K562 (cell line): ENCODE measurements at regions not wholly inside any gene's neighbourhood (a gene's known extent, or its start where the extent isn't known, plus 50 kb on each side); places are given as distances from the start of the nearest gene placed in this dataset.

Experiments
- ATAC-seq: fragments of 200-7000 bp; cut with Tn5 transposase; 3 replicates; pipeline ENCODE4 v1.9.1; 2020; ENCODE audit warnings: moderate library complexity
- BruUV-seq: library from RNA; stranded (reverse); fragments of 400-500 nt; replicated peaks from 2 replicates; lab custom pipeline; 2021; lab: Mats Ljungman, UMichigan
- CTCF ChIA-PET: fragments of 300-600 bp; formaldehyde crosslinking; extraction: SDS; loops from one replicate; lab custom pipeline; 2021; ENCODE audit warnings: low intra/inter-chr PET ratio; lab: Yijun Ruan, JAX
- POLR2A ChIA-PET: fragments of 300-600, 350-650 bp; sonication (Branson Sonifier 250); formaldehyde crosslinking; extraction: SDS; loops from one replicate; lab custom pipeline; 2021; ENCODE audit warnings: antibody characterized with exemption, inconsistent platforms; lab: Yijun Ruan, JAX
- DNase-seq, 4 experiments: peaks; one replicate each; pipeline versions ENCODE4 v3.0.0 to v3.0.0-alpha.2; 2011 to 2018; ENCODE audit warnings: low spot score in 3 of 4, mixed read lengths in 3 of 4; ENCODE audit errors: extremely low read depth in 1 of 4
- FAIRE-seq: peaks from 2 replicates; lab custom pipeline; 2011; peaks lifted over from hg19 to GRCh38; lab: Jason Lieb, UNC
- H2AFZ ChIP-seq: 2 replicates; pipeline ENCODE4 v1.6.0; 2011; ENCODE audit warnings: low read depth, low read length, control low read depth, inconsistent platforms
- H3K27ac ChIP-seq: fragments of 200-600 bp; 3 replicates; pipeline ENCODE4 v1.8.0; 2011; ENCODE audit warnings: low read depth, mild to moderate bottlenecking, control low read depth, inconsistent platforms, low read length, moderate library complexity, mixed read lengths; ENCODE audit errors: extremely low read depth
- H3K27me3 ChIP-seq, 2 experiments: fragments of 300-600 bp in 1 of 2; 2 replicates in 1 of 2; 3 replicates in 1 of 2; pipeline versions ENCODE4 v1.6.0 to v1.8.0; 2011; ENCODE audit warnings: inconsistent platforms in 2 of 2, low read length in 2 of 2, mild to moderate bottlenecking in 1 of 2, mixed read lengths in 1 of 2, moderate library complexity in 1 of 2; ENCODE audit not compliant: control insufficient read depth in 2 of 2, insufficient read depth in 2 of 2
- H3K36me3 ChIP-seq: fragments of 300-600 bp; 3 replicates; pipeline ENCODE4 v1.8.0; 2011; ENCODE audit warnings: mild to moderate bottlenecking, low read length, inconsistent platforms; ENCODE audit not compliant: control insufficient read depth, insufficient read depth
- H3K4me1 ChIP-seq, 2 experiments: fragments of 200-600 bp in 1 of 2; replicated peaks in 1 of 2; 2 replicates in 1 of 2; 3 replicates in 1 of 2; pipeline versions ENCODE4 v1.5.1 to v1.8.0; 2011; ENCODE audit warnings: inconsistent platforms in 2 of 2, low read length in 2 of 2, mild to moderate bottlenecking in 1 of 2, mixed read lengths in 1 of 2, moderate library complexity in 1 of 2; ENCODE audit not compliant: control insufficient read depth in 2 of 2, insufficient read depth in 2 of 2
- H3K4me2 ChIP-seq: 2 replicates; pipeline ENCODE4 v1.6.1; 2011; ENCODE audit warnings: low read length, control low read depth, inconsistent platforms, mixed read lengths; ENCODE audit not compliant: insufficient read depth
- H3K4me3 ChIP-seq: fragments of 200-600 bp; sonication (generic), shearing (Covaris generic); 2 replicates; pipeline ENCODE4 v1.5.1; 2016; ENCODE audit warnings: control low read depth, inconsistent platforms
- H3K79me2 ChIP-seq: fragments of 200-600 bp; 3 replicates; pipeline ENCODE4 v1.8.0; 2011; ENCODE audit warnings: low read length, inconsistent platforms; ENCODE audit not compliant: control insufficient read depth, insufficient read depth
- H3K9ac ChIP-seq, 2 experiments: 2 replicates each; pipeline versions ENCODE4 v1.6.0 to v1.6.1; 2011; ENCODE audit warnings: low read depth in 2 of 2, low read length in 2 of 2, control low read depth in 1 of 2, inconsistent platforms in 1 of 2, mild to moderate bottlenecking in 1 of 2, mixed read lengths in 1 of 2; ENCODE audit not compliant: insufficient read depth in 1 of 2
- H3K9me1 ChIP-seq: one replicate; pipeline ENCODE4 v1.6.0; 2011; ENCODE audit warnings: inconsistent platforms, mild to moderate bottlenecking, low read length, moderate library complexity; ENCODE audit not compliant: control insufficient read depth, insufficient read depth
- H3K9me3 ChIP-seq: replicated peaks from 2 replicates; pipeline ENCODE4 v1.5.1; 2011; ENCODE audit warnings: low read depth, low read length, inconsistent platforms; ENCODE audit not compliant: control insufficient read depth, insufficient read depth
- H4K20me1 ChIP-seq: replicated peaks from 2 replicates; pipeline ENCODE4 v1.6.1; 2011; ENCODE audit warnings: low read length, inconsistent platforms, mixed read lengths; ENCODE audit not compliant: control insufficient read depth, insufficient read depth
- RBM34 ChIP-seq: fragments of 200-400 bp; formaldehyde crosslinking; IDR thresholded peaks from 2 replicates; pipeline ENCODE4 v1.6.1; 2018; ENCODE audit warnings: low read length, borderline replicate concordance; ENCODE audit not compliant: insufficient read depth
- SRF ChIP-seq, 2 experiments: fragments of 250-450, 450-650 bp in 1 of 2; sonication (Bioruptor Pico) in 1 of 2; sonication (generic) in 1 of 2; formaldehyde crosslinking; IDR thresholded peaks; 2 replicates each; pipeline versions ENCODE4 v1.5.0 to v1.5.1; 2020 to 2022; ENCODE audit warnings: mild to moderate bottlenecking in 1 of 2, missing genetic modification reagents in 1 of 2
- THRAP3 ChIP-seq: fragments of 450-650 bp; IDR thresholded peaks from 2 replicates; pipeline ENCODE4 v1.6.1; 2016; ENCODE audit warnings: mild to moderate bottlenecking, inconsistent platforms, borderline replicate concordance
- ZNF696 ChIP-seq: fragments of 250-450 bp; sonication (Bioruptor Pico); conservative IDR thresholded peaks from 2 replicates; pipeline ENCODE4 v1.4.0; 2020; ENCODE audit warnings: mild to moderate bottlenecking, moderate library complexity
- WGBS: fragments of 100-300 bp; shearing (Covaris generic); methylation state at CpG from one replicate; pipeline ENCODE4 v1.1.6; 2016; ENCODE audit warnings: low coverage, mixed read lengths; ENCODE audit not compliant: insufficient coverage; ENCODE audit errors: missing lambda C conversion rate; 5-methylcytosine and 5-hydroxymethylcytosine counted together
- in situ Hi-C: fragments of 300-500 bp; cut with MboI; formaldehyde crosslinking; loops from 4 replicates; pipeline ENCODE4 v1.15.0; 2018; ENCODE audit warnings: inconsistent platforms, mixed read lengths
- intact Hi-C: fragments of 100-400 bp; cut with micrococcal nuclease; formaldehyde crosslinking; loops from 2 replicates; pipeline ENCODE4 v1.14.2; 2022
- TF ChIP-seq, protein P1 (sequence below): fragments of 450-650 bp; formaldehyde crosslinking; IDR thresholded peaks from 2 replicates; pipeline ENCODE4 v1.4.0; 2020; ENCODE audit warnings: mild to moderate bottlenecking
- TF ChIP-seq, protein P2 (sequence below): sonication (generic); formaldehyde crosslinking; IDR thresholded peaks from 2 replicates; pipeline ENCODE4 v1.5.0; 2020; ENCODE audit warnings: missing genetic modification reagents
- TF ChIP-seq, protein P3 (sequence below): sonication (generic); formaldehyde crosslinking; IDR thresholded peaks from 2 replicates; pipeline ENCODE4 v1.8.1; 2023; ENCODE audit warnings: mild to moderate bottlenecking, missing genetic modification reagents
- TF ChIP-seq, protein P4 (sequence below): sonication (generic); formaldehyde crosslinking; IDR thresholded peaks from 2 replicates; pipeline ENCODE4 v1.8.0; 2023; ENCODE audit warnings: mild to moderate bottlenecking, missing genetic modification reagents

DNA sequence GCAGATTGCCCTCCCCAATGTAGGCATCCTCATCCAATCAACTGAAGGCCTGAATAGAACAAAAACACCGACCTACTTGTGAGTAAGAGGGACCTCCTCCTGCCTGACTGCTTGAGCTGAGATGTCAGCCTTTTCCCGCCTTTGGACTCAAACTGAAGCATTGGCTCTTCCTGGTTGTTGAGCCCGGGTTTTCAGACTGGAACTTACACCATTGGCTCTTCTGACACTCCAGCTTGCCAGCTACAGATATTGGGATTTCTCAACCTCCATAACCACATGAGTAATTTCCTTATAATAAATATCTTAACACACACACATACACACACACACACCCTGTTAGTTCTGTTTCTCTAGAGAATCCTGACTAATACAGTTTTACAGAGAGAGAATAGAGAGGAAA lies 173.4 kb upstream of the NTF3 start:
- POLR2A ChIA-PET: no interaction called here
- H3K9me3 ChIP-seq: no peaks in the 10 kb centered on the region
- WGBS: 4% methylated on average over 3 of the region's 3 CpGs
- H3K4me3 ChIP-seq: no peak overlapping the region
- H3K27ac ChIP-seq: no peak overlapping the region
- ATAC-seq: no peak
- in situ Hi-C loops (no loop called here), intact Hi-C loops (no loop called here)
- FAIRE-seq: no peak
- CTCF ChIA-PET: no interaction called here
- H3K27me3 ChIP-seq: peaks cover 0 to 5% of the 10 kb centered on the region in 2 experiments; a peak in 3 of 5 replicates
- no peak overlapping the region for H3K4me2 ChIP-seq
- DNase-seq: no peak
- H3K79me2 ChIP-seq: no peaks in the 10 kb centered on the region
- H3K9me1 ChIP-seq: no peaks in the 10 kb centered on the region
- no peaks in the 10 kb centered on the region for H4K20me1 ChIP-seq
- BruUV-seq: no TSS peak
- H3K4me1 ChIP-seq: no peaks in the 10 kb centered on the region
- H2AFZ ChIP-seq: no peak overlapping the region
- H3K9ac ChIP-seq: no peak overlapping the region
- H3K36me3 ChIP-seq: no peaks in the 10 kb centered on the region
- TF ChIP-seq, protein P1, sequence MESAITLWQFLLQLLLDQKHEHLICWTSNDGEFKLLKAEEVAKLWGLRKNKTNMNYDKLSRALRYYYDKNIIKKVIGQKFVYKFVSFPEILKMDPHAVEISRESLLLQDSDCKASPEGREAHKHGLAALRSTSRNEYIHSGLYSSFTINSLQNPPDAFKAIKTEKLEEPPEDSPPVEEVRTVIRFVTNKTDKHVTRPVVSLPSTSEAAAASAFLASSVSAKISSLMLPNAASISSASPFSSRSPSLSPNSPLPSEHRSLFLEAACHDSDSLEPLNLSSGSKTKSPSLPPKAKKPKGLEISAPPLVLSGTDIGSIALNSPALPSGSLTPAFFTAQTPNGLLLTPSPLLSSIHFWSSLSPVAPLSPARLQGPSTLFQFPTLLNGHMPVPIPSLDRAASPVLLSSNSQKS: no peak
- TF ChIP-seq THRAP3 (no peak), ZNF696 (no peak), SRF (CRISPR knock-in tag; IDR thresholded peaks at IDR 0.05) (no peak), RBM34 (no peak)
- TF ChIP-seq, protein P2, sequence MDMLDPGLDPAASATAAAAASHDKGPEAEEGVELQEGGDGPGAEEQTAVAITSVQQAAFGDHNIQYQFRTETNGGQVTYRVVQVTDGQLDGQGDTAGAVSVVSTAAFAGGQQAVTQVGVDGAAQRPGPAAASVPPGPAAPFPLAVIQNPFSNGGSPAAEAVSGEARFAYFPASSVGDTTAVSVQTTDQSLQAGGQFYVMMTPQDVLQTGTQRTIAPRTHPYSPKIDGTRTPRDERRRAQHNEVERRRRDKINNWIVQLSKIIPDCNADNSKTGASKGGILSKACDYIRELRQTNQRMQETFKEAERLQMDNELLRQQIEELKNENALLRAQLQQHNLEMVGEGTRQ (CRISPR knock-in tag): no peak
- TF ChIP-seq, protein P3, sequence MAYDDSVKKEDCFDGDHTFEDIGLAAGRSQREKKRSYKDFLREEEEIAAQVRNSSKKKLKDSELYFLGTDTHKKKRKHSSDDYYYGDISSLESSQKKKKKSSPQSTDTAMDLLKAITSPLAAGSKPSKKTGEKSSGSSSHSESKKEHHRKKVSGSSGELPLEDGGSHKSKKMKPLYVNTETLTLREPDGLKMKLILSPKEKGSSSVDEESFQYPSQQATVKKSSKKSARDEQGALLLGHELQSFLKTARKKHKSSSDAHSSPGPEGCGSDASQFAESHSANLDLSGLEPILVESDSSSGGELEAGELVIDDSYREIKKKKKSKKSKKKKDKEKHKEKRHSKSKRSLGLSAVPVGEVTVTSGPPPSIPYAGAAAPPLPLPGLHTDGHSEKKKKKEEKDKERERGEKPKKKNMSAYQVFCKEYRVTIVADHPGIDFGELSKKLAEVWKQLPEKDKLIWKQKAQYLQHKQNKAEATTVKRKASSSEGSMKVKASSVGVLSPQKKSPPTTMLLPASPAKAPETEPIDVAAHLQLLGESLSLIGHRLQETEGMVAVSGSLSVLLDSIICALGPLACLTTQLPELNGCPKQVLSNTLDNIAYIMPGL (CRISPR knock-in tag): no peak
- TF ChIP-seq, protein P4, sequence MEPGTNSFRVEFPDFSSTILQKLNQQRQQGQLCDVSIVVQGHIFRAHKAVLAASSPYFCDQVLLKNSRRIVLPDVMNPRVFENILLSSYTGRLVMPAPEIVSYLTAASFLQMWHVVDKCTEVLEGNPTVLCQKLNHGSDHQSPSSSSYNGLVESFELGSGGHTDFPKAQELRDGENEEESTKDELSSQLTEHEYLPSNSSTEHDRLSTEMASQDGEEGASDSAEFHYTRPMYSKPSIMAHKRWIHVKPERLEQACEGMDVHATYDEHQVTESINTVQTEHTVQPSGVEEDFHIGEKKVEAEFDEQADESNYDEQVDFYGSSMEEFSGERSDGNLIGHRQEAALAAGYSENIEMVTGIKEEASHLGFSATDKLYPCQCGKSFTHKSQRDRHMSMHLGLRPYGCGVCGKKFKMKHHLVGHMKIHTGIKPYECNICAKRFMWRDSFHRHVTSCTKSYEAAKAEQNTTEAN (CRISPR knock-in tag): no peak
